Osteoblast (primary cell): ENCODE measurements at regions not wholly inside any gene's neighbourhood (a gene's known extent, or its start where the extent isn't known, plus 50 kb on each side); places are given as distances from the start of the nearest gene placed in this dataset.

Source experiments
- DNase-seq: peaks from one replicate; pipeline ENCODE4 v3.0.0; 2011; ENCODE audit warnings: low spot score, mixed read lengths; ENCODE audit not compliant: insufficient read length; ENCODE audit errors: missing footprints
- H2AFZ ChIP-seq: 2 replicates; pipeline ENCODE4 v1.6.0; 2011; ENCODE audit warnings: mild to moderate bottlenecking, low read length
- H3K27ac ChIP-seq: 2 replicates; pipeline ENCODE4 v1.5.1; 2011; ENCODE audit warnings: mild to moderate bottlenecking, low read depth, low read length, moderate library complexity
- H3K27me3 ChIP-seq: 2 replicates; pipeline ENCODE4 v1.6.0; 2012; ENCODE audit warnings: mild to moderate bottlenecking, control low read depth, inconsistent platforms, low read length, moderate library complexity; ENCODE audit not compliant: insufficient read depth
- H3K36me3 ChIP-seq: 2 replicates; pipeline ENCODE4 v1.5.1; 2011; ENCODE audit warnings: mild to moderate bottlenecking, low read length, control low read depth, moderate library complexity; ENCODE audit not compliant: insufficient read depth
- H3K4me1 ChIP-seq: 2 replicates; pipeline ENCODE4 v1.5.1; 2011; ENCODE audit warnings: mild to moderate bottlenecking, low read length, control low read depth, moderate library complexity; ENCODE audit not compliant: insufficient read depth
- H3K4me2 ChIP-seq: 2 replicates; pipeline ENCODE4 v1.6.0; 2011; ENCODE audit warnings: mild to moderate bottlenecking, low read length; ENCODE audit not compliant: insufficient read depth
- H3K4me3 ChIP-seq: fragments of 200-600 bp; sonication (generic); 3 replicates; pipeline ENCODE4 v1.5.1; 2012; ENCODE audit warnings: mild to moderate bottlenecking, low read length, inconsistent platforms; ENCODE audit not compliant: insufficient read depth
- H3K79me2 ChIP-seq: 2 replicates; pipeline ENCODE4 v1.6.0; 2012; ENCODE audit warnings: mild to moderate bottlenecking, low read length, control low read depth, inconsistent platforms; ENCODE audit not compliant: insufficient read depth
- H3K9me3 ChIP-seq: 2 replicates; pipeline ENCODE4 v1.5.1; 2011; ENCODE audit warnings: low read depth, low read length, control low read depth
- H4K20me1 ChIP-seq: 2 replicates; pipeline ENCODE4 v1.6.0; 2012; ENCODE audit warnings: mild to moderate bottlenecking, low read length, control low read depth; ENCODE audit not compliant: insufficient read depth
- TF ChIP-seq, protein P1 (sequence below): IDR thresholded peaks from 2 replicates; pipeline ENCODE4 v1.5.1; 2011; ENCODE audit warnings: mild to moderate bottlenecking, low read depth, low read length, moderate library complexity; ENCODE audit errors: extremely low read depth

DNA sequence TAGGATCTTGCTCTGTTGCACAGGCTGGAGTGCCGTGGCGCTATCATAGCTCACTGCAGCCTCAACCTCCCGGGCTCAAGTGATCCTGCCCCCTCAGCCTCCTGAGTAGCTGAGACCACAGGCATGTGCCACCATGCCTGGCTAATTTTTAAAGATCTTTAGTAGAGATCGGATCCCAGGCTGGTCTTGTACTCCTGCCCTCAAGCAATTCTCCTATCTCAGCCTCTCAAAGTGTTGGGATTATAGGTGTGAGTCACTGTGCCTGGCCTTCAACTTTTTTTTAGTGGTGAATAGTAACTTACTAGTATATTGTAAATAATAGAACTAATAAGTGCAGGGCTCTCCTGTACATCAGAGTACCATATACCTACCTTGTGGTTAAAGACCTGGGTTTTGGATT, 52.1 kb upstream of the LMTK2 start:
- Histone ChIP-seq H3K79me2 (no peaks in the 10 kb centered on the region), H3K36me3 (no peaks in the 10 kb centered on the region), H2AFZ (no peak overlapping the region), H3K4me1 (no peaks in the 10 kb centered on the region), H3K4me2 (no peak overlapping the region), H3K4me3 (no peak overlapping the region), H4K20me1 (no peaks in the 10 kb centered on the region), H3K27ac (no peak overlapping the region), H3K9me3 (no peaks in the 10 kb centered on the region), H3K27me3 (no peaks in the 10 kb centered on the region)
- no peak for DNase-seq
- TF ChIP-seq, protein P1, sequence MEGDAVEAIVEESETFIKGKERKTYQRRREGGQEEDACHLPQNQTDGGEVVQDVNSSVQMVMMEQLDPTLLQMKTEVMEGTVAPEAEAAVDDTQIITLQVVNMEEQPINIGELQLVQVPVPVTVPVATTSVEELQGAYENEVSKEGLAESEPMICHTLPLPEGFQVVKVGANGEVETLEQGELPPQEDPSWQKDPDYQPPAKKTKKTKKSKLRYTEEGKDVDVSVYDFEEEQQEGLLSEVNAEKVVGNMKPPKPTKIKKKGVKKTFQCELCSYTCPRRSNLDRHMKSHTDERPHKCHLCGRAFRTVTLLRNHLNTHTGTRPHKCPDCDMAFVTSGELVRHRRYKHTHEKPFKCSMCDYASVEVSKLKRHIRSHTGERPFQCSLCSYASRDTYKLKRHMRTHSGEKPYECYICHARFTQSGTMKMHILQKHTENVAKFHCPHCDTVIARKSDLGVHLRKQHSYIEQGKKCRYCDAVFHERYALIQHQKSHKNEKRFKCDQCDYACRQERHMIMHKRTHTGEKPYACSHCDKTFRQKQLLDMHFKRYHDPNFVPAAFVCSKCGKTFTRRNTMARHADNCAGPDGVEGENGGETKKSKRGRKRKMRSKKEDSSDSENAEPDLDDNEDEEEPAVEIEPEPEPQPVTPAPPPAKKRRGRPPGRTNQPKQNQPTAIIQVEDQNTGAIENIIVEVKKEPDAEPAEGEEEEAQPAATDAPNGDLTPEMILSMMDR, result no peak

DNA sequence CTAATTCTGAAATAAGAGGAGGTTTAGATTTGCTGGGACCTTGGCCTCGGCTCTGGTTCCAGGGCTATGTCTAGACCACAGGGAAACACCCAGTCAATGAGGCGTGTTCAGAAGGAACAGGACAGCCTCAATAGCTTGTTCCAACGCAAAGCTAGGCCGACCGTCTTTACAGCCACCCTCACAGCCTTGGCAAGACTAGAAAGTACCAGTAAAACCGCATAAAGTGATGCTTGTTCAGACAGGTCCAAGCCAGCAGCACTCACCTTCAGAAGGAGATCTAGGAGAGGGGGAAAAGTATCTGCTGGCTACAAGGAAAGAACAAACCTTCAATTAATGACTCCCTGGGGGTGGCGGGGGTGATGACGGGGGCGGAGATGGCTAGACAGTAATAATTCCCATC, 50.1 kb upstream of the LMTK2 start:
- TF ChIP-seq, protein P1, result no peak
- Histone ChIP-seq H4K20me1 (no peaks in the 10 kb centered on the region), H3K4me3 (no peak overlapping the region), H3K79me2 (no peaks in the 10 kb centered on the region), H2AFZ (no peak overlapping the region), H3K4me2 (no peak overlapping the region), H3K4me1 (no peaks in the 10 kb centered on the region), H3K9me3 (no peaks in the 10 kb centered on the region), H3K27ac (no peak overlapping the region), H3K27me3 (no peaks in the 10 kb centered on the region), H3K36me3 (no peaks in the 10 kb centered on the region)
- DNase-seq, result no peak
